ENCODE measurements at regions not wholly inside any gene's neighbourhood (a gene's known extent, or its start where the extent isn't known, plus 50 kb on each side); places are given as distances from the start of the nearest gene placed in this dataset.

GRCh38 chr21:25338415-25338814 lies 268.9 kb downstream of the MRPL39 start:
- H3K4me3 ChIP-seq (IDR thresholded peaks at IDR 0.05; ENCODE audit: insufficient read depth, low read depth, low read length), result no peak overlapping the region
- no peak for TF ChIP-seq CTCF (conservative IDR thresholded peaks at IDR 0.05; ENCODE audit: low read depth, low read length)
- no peaks in the 10 kb centered on the region for H3K27me3 ChIP-seq (ENCODE audit: insufficient read depth, low read depth)
- H4K20me1 ChIP-seq (ENCODE audit: insufficient read depth), result no peaks in the 10 kb centered on the region
- H3K27ac ChIP-seq, result no peak overlapping the region
- no peak overlapping the region for H2AFZ ChIP-seq (ENCODE audit: low read depth)
- no peaks in the 10 kb centered on the region for H3K36me3 ChIP-seq (ENCODE audit: insufficient read depth)
- H3K9ac ChIP-seq, result no peak overlapping the region
- no peaks in the 10 kb centered on the region for H3K79me2 ChIP-seq (ENCODE audit: insufficient read depth, low read depth)
- no peaks in the 10 kb centered on the region for H3K4me1 ChIP-seq (ENCODE audit: low read depth, poor library complexity, severe bottlenecking)
- H3K4me2 ChIP-seq, result no peak overlapping the region

GRCh38 chr21:25334046-25334730 lies 273.1 kb downstream of the MRPL39 start:
- no peak overlapping the region for H3K4me2 ChIP-seq
- no peaks in the 10 kb centered on the region for H3K36me3 ChIP-seq (ENCODE audit: insufficient read depth)
- no peaks in the 10 kb centered on the region for H3K4me1 ChIP-seq (ENCODE audit: low read depth, poor library complexity, severe bottlenecking)
- no peaks in the 10 kb centered on the region for H3K27me3 ChIP-seq (ENCODE audit: insufficient read depth, low read depth)
- H3K79me2 ChIP-seq (ENCODE audit: insufficient read depth, low read depth), result no peaks in the 10 kb centered on the region
- no peak overlapping the region for H2AFZ ChIP-seq (ENCODE audit: low read depth)
- no peak overlapping the region for H3K4me3 ChIP-seq (IDR thresholded peaks at IDR 0.05; ENCODE audit: insufficient read depth, low read depth, low read length)
- no peak overlapping the region for H3K9ac ChIP-seq
- no peaks in the 10 kb centered on the region for H4K20me1 ChIP-seq (ENCODE audit: insufficient read depth)
- no peak overlapping the region for H3K27ac ChIP-seq
- TF ChIP-seq CTCF (conservative IDR thresholded peaks at IDR 0.05; ENCODE audit: low read depth, low read length), result no peak

GRCh38 chr21:25331286-25331685 lies 276.0 kb downstream of the MRPL39 start:
- TF ChIP-seq CTCF (conservative IDR thresholded peaks at IDR 0.05; ENCODE audit: low read depth, low read length), result no peak
- Histone ChIP-seq H3K79me2 (ENCODE audit: insufficient read depth, low read depth) (no peaks in the 10 kb centered on the region), H4K20me1 (ENCODE audit: insufficient read depth) (no peaks in the 10 kb centered on the region), H3K36me3 (ENCODE audit: insufficient read depth) (no peaks in the 10 kb centered on the region), H3K27me3 (ENCODE audit: insufficient read depth, low read depth) (no peaks in the 10 kb centered on the region), H3K27ac (no peak overlapping the region), H3K9ac (no peak overlapping the region), H3K4me3 (IDR thresholded peaks at IDR 0.05; ENCODE audit: insufficient read depth, low read depth, low read length) (no peak overlapping the region), H2AFZ (ENCODE audit: low read depth) (no peak overlapping the region), H3K4me1 (ENCODE audit: low read depth, poor library complexity, severe bottlenecking) (no peaks in the 10 kb centered on the region), H3K4me2 (no peak overlapping the region)

GRCh38 chr21:25330266-25330665 lies 277.0 kb downstream of the MRPL39 start:
- Histone ChIP-seq H4K20me1 (ENCODE audit: insufficient read depth) (no peaks in the 10 kb centered on the region), H3K27ac (no peak overlapping the region), H3K4me2 (no peak overlapping the region), H3K4me1 (ENCODE audit: low read depth, poor library complexity, severe bottlenecking) (no peaks in the 10 kb centered on the region), H3K27me3 (ENCODE audit: insufficient read depth, low read depth) (no peaks in the 10 kb centered on the region), H3K9ac (no peak overlapping the region), H3K36me3 (ENCODE audit: insufficient read depth) (no peaks in the 10 kb centered on the region), H3K4me3 (IDR thresholded peaks at IDR 0.05; ENCODE audit: insufficient read depth, low read depth, low read length) (no peak overlapping the region), H2AFZ (ENCODE audit: low read depth) (no peak overlapping the region), H3K79me2 (ENCODE audit: insufficient read depth, low read depth) (no peaks in the 10 kb centered on the region)
- no peak for TF ChIP-seq CTCF (conservative IDR thresholded peaks at IDR 0.05; ENCODE audit: low read depth, low read length)
